A204.1 (cell line): ENCODE measurements at regions not wholly inside any gene's neighbourhood (a gene's known extent, or its start where the extent isn't known, plus 50 kb on each side); places are given as distances from the start of the nearest gene placed in this dataset.
"Not testable (repeated sequence)": the region's sequence is repeated elsewhere in the genome, so short reads cannot be mapped to it uniquely, and the experiment has no call there.

Source experiments
- FAIRE-seq: peaks from 2 replicates; lab custom pipeline; 2012; peaks lifted over from hg19 to GRCh38; lab: Jason Lieb, UNC

DNA sequence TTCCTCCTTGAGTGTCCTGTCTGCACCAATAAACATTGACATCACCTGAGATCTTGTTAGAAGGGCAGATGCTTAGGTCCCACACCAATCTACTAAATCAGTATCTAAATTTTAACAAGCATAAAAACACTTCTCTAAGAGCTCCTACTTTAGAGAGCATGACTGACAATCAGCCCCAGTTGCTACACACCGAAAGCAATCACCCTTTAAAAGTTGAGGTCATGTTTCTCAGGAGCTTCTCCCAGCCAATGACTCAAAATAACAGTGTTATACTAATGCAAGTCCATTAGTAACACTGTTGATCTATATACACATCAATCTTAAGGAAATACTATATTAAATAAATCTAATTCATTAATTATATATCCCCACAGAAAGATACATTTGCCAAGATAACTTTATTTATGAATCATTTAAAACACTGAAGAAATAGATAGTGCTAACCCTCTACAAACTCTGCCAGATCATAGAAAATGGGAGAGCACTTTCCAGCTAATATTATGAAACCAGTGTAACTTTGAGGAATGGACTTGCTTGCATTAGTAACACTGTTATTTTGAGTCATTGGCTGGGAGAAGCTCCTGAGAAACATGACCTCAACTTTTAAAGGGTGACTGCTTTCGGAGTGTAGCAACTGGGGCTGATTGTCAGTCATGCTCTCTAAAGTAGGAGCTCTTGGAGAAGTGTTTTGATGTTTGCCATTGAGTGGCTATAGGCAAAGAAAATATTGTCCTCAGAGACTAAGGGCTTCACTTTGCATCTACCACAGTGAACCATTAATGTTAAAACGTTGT is 109.8 kb upstream of the HDX start:
- no peak for FAIRE-seq

DNA sequence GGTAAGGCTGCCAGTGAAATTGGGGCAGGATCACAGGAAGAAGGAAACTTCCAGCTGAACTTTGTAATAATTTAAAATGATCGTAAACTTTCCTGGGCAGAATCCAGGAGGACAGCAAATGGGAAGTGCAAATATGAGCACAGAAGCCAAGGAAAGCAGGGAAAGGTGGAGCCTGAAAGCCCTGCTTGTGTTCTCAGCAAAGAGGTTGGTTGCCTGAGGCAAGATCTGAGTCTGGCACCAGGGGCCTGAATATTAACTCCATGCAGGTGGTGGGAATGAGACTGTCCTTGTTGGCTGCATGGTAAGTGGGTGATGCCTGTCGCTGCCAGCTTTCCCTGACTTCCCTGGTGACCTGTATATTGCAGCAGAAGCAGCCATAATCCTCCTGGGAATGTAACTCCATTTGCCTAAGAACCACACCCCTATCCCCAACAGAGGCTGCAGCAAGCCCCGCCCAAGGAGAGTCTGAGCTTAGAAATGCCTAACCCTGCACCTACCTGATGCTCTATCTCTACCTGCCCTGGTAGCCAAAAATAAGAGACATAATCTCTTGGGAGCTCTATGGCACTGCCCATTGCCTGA is 132.0 kb upstream of the HDX start:
- FAIRE-seq, result no peak

DNA sequence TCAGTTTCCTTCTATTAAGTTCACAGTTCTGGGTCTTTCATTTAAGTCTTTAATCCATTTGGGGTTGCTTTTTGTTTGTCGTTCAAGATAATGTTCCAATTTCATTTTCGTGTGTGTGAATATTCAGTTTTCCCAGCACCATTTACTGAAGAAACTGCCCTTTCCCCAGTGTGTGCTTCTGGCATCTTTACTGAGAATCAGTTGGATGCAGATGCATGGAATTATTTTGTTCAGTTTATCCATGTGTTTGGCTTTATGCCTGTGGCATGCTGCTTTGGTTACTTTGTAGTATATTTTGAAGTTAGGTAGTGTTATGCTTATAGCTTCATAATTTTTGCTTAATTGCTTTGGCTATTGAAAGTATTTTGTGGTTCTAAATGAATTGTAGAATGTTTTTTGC is 163.8 kb upstream of the HDX start:
- no peak for FAIRE-seq

- FAIRE-seq, result no peak
Measured at GRCh38 chrX:84690228-84690627, 188.0 kb upstream of the HDX start.

DNA sequence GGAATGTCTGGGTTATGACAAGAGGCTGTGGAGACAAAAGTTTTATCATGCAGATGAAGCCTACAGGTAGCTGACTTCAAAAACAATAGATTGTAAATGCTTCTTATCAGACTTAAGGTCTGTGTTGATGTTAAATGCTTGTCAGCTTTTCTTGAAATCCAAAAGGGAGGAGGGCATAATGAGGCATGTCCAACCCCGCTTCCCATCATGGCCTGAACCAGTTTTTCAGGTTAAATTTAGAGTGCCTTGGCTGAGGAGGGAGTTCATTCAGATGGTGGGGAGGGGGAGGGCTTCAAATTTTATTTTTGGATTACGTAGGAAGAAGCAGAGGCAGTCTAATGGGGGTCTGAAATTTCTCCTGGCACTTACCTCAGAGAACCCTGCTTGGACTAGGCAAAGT is 207.7 kb upstream of the HDX start:
- no peak for FAIRE-seq

- no peak for FAIRE-seq
Measured at GRCh38 chrX:84710611-84711010, 208.4 kb upstream of the HDX start.

- FAIRE-seq, result no peak
Measured at GRCh38 chrX:84712621-84713020, 210.4 kb upstream of the HDX start.

DNA sequence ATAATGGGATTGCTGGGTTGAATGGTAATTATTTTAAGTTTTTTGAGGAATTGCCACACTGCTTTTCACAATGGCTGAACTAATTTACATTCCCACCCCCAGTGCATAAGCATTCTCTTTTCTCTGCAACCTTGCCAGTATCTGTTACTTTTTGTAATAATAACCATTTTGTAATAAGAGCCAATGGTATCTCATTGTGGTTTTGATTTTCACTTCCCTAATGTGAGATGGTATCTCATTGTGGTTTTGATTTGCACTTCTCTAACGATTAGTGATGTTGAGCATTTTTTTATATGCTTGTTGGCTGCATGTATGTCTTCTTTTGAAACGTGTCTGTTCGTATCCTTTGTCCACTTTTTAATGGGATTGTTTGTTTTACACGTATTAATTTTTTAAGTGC is 213.1 kb upstream of the HDX start:
- no peak for FAIRE-seq

DNA sequence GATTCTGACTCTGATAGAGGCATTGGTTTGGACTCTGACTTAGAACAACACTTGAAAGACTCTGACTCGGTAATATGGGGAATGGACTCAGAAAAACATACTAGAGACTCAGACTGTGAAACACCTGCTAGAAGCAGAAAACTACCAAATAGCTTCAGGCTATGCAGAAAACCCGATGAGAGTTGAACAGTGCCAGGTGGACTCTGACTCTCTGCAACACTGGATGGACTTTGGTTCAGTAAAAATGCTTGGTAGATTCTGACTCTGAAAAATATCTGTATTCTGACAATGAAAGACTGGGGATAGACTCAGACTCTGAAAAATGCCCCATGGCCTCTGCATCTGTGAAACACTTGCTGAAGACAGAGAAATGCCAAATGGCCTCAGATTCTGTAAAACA is 215.1 kb upstream of the HDX start:
- FAIRE-seq, result no peak

- no peak for FAIRE-seq
Measured at GRCh38 chrX:84721416-84721815, 219.2 kb upstream of the HDX start.

GRCh38 chrX:84724576-84724975 is 222.3 kb upstream of the HDX start:
- no peak for FAIRE-seq

GRCh38 chrX:84729408-84729807 is 227.2 kb upstream of the HDX start:
- no peak for FAIRE-seq

- FAIRE-seq, result peak; percentile 58
Measured at GRCh38 chrX:84729809-84730208, 227.6 kb upstream of the HDX start.

- no peak for FAIRE-seq
Measured at GRCh38 chrX:84735025-84735424, 232.8 kb upstream of the HDX start.

- no peak for FAIRE-seq
Measured at GRCh38 chrX:84737471-84737871, 235.2 kb upstream of the HDX start.

GRCh38 chrX:84747516-84747915 is 245.3 kb upstream of the HDX start:
- FAIRE-seq, result no peak

DNA sequence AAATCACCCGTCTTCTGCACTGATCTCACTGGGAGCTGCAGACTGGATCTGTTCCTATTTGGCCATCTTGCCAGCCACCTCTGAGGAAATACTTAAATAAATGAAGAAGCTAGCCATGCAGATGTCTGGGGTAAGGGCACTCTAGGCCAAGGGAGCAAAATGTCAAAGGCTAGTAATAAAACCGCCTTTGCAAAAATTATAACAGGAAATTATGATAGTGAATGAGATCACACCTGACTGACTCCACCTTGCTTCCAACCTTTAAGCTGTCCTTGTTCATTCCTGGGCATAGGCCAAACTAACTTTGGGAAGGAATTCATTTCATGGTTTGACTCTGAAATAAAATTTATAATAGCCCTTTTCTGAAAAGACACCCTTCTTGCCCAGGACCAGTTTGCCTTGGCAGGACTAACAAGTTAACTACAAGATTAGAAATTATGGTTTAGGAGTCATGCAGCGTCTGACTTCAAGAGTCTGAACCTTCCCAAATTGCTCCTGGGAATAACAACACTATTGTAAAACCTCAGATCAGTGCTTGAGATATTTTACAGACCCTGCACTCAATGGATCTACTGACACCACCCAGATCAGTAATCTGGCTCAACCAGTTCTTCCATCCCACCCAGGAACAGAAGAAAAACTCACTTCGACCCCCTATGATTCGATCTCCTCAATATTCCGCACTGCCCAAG is 246.9 kb upstream of the HDX start:
- FAIRE-seq, result no peak

GRCh38 chrX:84760560-84760959 is 243.1 kb upstream of the APOOL start:
- FAIRE-seq, result no peak

DNA sequence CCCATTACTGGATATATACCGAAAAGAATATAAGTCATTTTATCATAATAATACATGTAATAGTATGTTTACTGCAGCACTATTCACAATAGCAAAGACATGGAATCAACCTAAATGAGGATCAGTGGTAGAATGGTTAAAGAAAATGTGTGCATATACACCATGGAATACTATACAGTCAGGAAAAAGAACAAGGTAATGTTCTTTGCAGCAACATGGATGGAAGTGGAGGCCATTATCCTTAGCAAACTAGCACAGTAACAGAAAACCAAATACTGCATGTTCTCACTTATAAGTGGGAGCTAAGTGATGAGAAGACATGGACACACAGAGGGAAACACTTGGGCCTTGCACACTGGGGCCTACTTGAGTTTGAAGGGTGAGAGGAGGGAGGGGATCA is 207.4 kb upstream of the APOOL start:
- FAIRE-seq, result no peak

DNA sequence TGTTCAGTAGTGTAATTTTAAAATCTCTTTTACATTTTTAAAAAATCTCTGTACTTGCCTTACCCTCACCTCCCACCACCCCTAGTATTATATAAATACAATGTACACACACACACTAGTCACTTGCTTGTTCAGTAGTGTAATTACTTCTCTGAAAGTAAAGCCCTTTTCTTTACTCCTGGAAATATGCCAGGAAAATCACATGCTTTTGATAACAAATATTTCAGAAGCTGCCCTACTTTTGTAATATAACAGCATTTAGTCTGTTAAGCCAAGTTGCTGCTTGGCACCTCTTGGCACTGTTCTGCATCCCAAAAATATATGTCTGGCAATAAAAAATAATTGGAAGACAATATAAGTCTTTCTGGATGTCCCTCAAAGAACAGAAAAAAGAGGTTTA is 172.8 kb upstream of the APOOL start:
- FAIRE-seq, result no peak

GRCh38 chrX:84846541-84846940 is 157.1 kb upstream of the APOOL start:
- FAIRE-seq, result not testable (repeated sequence)

- not testable (repeated sequence) for FAIRE-seq
Measured at GRCh38 chrX:84851183-84851582, 152.5 kb upstream of the APOOL start.

DNA sequence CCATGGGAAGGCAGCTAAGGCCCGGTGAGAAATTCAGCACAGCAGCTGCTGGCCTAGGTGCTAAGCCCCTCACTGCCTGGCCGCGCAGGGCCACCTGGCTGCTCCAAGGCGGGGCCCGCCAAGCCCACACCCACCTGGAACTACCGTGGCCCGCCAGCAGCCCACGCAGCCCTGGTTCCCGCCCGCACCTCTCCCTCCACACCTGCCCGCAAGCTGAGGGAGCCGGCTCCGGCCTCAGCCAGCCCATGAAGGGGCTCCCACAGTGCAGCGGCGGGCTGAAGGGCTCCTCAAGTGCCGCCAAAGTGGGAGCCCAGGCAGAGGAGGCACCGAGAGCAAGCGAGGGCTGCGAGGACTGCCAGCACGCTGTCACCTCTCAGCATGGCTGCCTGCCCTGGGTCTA is 146.9 kb upstream of the APOOL start:
- not testable (repeated sequence) for FAIRE-seq

- FAIRE-seq, result not testable (repeated sequence)
Measured at GRCh38 chrX:84858771-84859170, 144.9 kb upstream of the APOOL start.
